ENCODE measurements at regions not wholly inside any gene's neighbourhood (a gene's known extent, or its start where the extent isn't known, plus 50 kb on each side); places are given as distances from the start of the nearest gene placed in this dataset.

- DNase-seq (no peak), ATAC-seq (ENCODE audit: low read depth) (no peak)
- TF ChIP-seq RCOR1 (IDR thresholded peaks at IDR 0.05; ENCODE audit: insufficient replicate concordance, low read length) (no peak), RFX5 (IDR thresholded peaks at IDR 0.05; ENCODE audit: low read depth, low read length) (no peak), MXI1 (IDR thresholded peaks at IDR 0.05; ENCODE audit: borderline replicate concordance, low read depth, low read length) (no peak), NFE2L2 (IDR thresholded peaks at IDR 0.05; ENCODE audit: low read depth, low read length) (no peak), FOS (IDR thresholded peaks at IDR 0.05; ENCODE audit: low read depth, low read length) (no peak), BHLHE40 (IDR thresholded peaks at IDR 0.05; ENCODE audit: low read depth, low read length) (no peak), CHD1 (IDR thresholded peaks at IDR 0.05; ENCODE audit: low read depth, low read length) (no peak), RAD21 (IDR thresholded peaks at IDR 0.05; ENCODE audit: low read length) (no peak), CEBPB (IDR thresholded peaks at IDR 0.05; ENCODE audit: low read depth, low read length) (no peak)
- TF ChIP-seq, protein P1, sequence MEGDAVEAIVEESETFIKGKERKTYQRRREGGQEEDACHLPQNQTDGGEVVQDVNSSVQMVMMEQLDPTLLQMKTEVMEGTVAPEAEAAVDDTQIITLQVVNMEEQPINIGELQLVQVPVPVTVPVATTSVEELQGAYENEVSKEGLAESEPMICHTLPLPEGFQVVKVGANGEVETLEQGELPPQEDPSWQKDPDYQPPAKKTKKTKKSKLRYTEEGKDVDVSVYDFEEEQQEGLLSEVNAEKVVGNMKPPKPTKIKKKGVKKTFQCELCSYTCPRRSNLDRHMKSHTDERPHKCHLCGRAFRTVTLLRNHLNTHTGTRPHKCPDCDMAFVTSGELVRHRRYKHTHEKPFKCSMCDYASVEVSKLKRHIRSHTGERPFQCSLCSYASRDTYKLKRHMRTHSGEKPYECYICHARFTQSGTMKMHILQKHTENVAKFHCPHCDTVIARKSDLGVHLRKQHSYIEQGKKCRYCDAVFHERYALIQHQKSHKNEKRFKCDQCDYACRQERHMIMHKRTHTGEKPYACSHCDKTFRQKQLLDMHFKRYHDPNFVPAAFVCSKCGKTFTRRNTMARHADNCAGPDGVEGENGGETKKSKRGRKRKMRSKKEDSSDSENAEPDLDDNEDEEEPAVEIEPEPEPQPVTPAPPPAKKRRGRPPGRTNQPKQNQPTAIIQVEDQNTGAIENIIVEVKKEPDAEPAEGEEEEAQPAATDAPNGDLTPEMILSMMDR (conservative IDR thresholded peaks at IDR 0.05; ENCODE audit: low read depth, low read length) = no peak
- Histone ChIP-seq H3K4me3 (ENCODE audit: insufficient read depth, low read depth, low read length) (no peak overlapping the region), H2BK20ac (ENCODE audit: low read depth, low read length) (no peak overlapping the region), H3K9me3 (ENCODE audit: control insufficient read depth, insufficient read depth, low read length) (no peaks in the 10 kb centered on the region), H4K91ac (ENCODE audit: insufficient read depth, low read depth, low read length) (no peak overlapping the region), H2AK5ac (ENCODE audit: low read depth, low read length) (no peak overlapping the region), H3K4me1 (ENCODE audit: control insufficient read depth, insufficient read depth, low read length) (no peaks in the 10 kb centered on the region), H3K4ac (ENCODE audit: low read depth, low read length) (no peak overlapping the region), H4K8ac (ENCODE audit: low read depth in 2 of 2, low read length in 2 of 2) (no peak overlapping the region), H2AFZ (replicated peaks; ENCODE audit: low read length, poor library complexity) (no peak overlapping the region), H2BK5ac (ENCODE audit: low read depth, low read length, poor library complexity, severe bottlenecking) (no peak overlapping the region), H3K9me1 (ENCODE audit: insufficient read depth, low read length) (no peaks in the 10 kb centered on the region), H3K18ac (ENCODE audit: low read depth, low read length) (no peak overlapping the region), H2AK9ac (replicated peaks; ENCODE audit: low read depth, low read length, poor library complexity) (no peak overlapping the region), H4K5ac (ENCODE audit: low read depth, low read length) (no peak overlapping the region), H3K79me1 (ENCODE audit: low read depth in 1 of 2, low read length in 2 of 2) (no peaks in the 10 kb centered on the region), H3K36me3 (ENCODE audit: control insufficient read depth, insufficient read depth, low read length) (no peaks in the 10 kb centered on the region), H3K56ac (ENCODE audit: extremely low read depth, insufficient read depth, low read length) (no peak overlapping the region), H3K9ac (ENCODE audit: low read depth, low read length) (no peak overlapping the region), H4K20me1 (ENCODE audit: insufficient read depth, low read length) (no peaks in the 10 kb centered on the region), H3K4me2 (ENCODE audit: low read depth, low read length) (no peak overlapping the region), H3K23ac (ENCODE audit: low read depth, low read length) (no peak overlapping the region), H2BK120ac (ENCODE audit: low read depth, low read length) (no peak overlapping the region), H3K27ac (ENCODE audit: insufficient read depth, low read length) (no peak overlapping the region), H2BK15ac (ENCODE audit: low read depth, low read length) (no peak overlapping the region), H3K27me3 (ENCODE audit: control insufficient read depth, insufficient read depth, low read length) (no peaks in the 10 kb centered on the region), H3K14ac (replicated peaks; ENCODE audit: low read depth, low read length) (no peak overlapping the region)
- intact Hi-C loops (cut with micrococcal nuclease) (loop anchor here (5.0 to 10.0 kb wide), 2 partner anchors 565 to 1088 kb away; no protein-coding TSS in a partner anchor), in situ Hi-C loops (cut with MboI; ENCODE audit: low sequenced_read_pairs) (loop anchor here (10.0 kb wide), 1 partner anchor 195 kb away; no protein-coding TSS in a partner anchor), dilution Hi-C loops (cut with HindIII; ENCODE audit: low sequenced_read_pairs, unreplicated experiment) (no loop called here)
- WGBS, 2 experiments (ENCODE audit: extremely low coverage in 2 of 2, insufficient read length in 1 of 2) = no CpG with 5 or more reads among the region's 2 CpGs
- no TSS peak for BruUV-seq (replicated peaks)
- CTCF ChIA-PET = interaction anchor here (4.9 kb wide), 1 partner anchor 197 kb away, joined by 22 read pairs; no protein-coding TSS in a partner anchor
- POLR2A ChIA-PET (ENCODE audit: unreplicated experiment) = interaction anchor here (0.7 kb wide), 1 partner anchor 154 kb away, joined by 4 read pairs; no protein-coding TSS in a partner anchor
Observed at GRCh38 chr18:34320267-34320666, 95.6 kb upstream of the NOL4 start.
